Natural killer cell (primary cell): ENCODE measurements at regions not wholly inside any gene's neighbourhood (a gene's known extent, or its start where the extent isn't known, plus 50 kb on each side); places are given as distances from the start of the nearest gene placed in this dataset.
"Not testable (repeated sequence)": the region's sequence is repeated elsewhere in the genome, so short reads cannot be mapped to it uniquely, and the experiment has no call there.

Experiments
- ATAC-seq, 3 donors: fragments of 150-1000 bp in 2 of 3; fragments of 200-7000 bp in 1 of 3; cut with Tn5 transposase; 1 replicate in 1 of 3; 2 replicates in 2 of 3; pipeline ENCODE4 v1.10.0; 2021; ENCODE audit warnings: mild to moderate bottlenecking in 2 of 3, moderate library complexity in 2 of 3
- DNase-seq, 2 donors: peaks; one replicate each; pipeline versions ENCODE4 v3.0.0 to v3.0.0-alpha.2; 2013 to 2021; ENCODE audit warnings: mixed read lengths in 1 of 2
- H3K27ac ChIP-seq: one replicate; pipeline ENCODE4 v1.5.1; 2013; ENCODE audit warnings: mild to moderate bottlenecking, low read length
- H3K27me3 ChIP-seq: one replicate; pipeline ENCODE4 v1.6.1; 2013; ENCODE audit warnings: low read length; ENCODE audit not compliant: control insufficient read depth, insufficient read depth
- H3K36me3 ChIP-seq: one replicate; pipeline ENCODE4 v1.6.1; 2013; ENCODE audit warnings: low read length; ENCODE audit not compliant: control insufficient read depth, insufficient read depth
- H3K4me1 ChIP-seq: one replicate; pipeline ENCODE4 v1.6.1; 2013; ENCODE audit warnings: low read length; ENCODE audit not compliant: control insufficient read depth, insufficient read depth
- H3K4me3 ChIP-seq: one replicate; pipeline ENCODE4 v1.5.1; 2013; ENCODE audit warnings: low read length
- H3K9me3 ChIP-seq: one replicate; pipeline ENCODE4 v1.6.1; 2013; ENCODE audit warnings: low read length; ENCODE audit not compliant: control insufficient read depth, insufficient read depth
- H3K27ac Mint-ChIP-seq, 2 donors: one replicate each; pipeline ENCODE4 v1.8.0; 2022; ENCODE audit warnings: mild to moderate bottlenecking in 2 of 2, mixed read lengths in 2 of 2, moderate library complexity in 1 of 2
- H3K27me3 Mint-ChIP-seq, 2 donors: one replicate each; pipeline ENCODE4 v1.8.0; 2022; ENCODE audit warnings: low read depth in 2 of 2, mixed read lengths in 2 of 2
- H3K36me3 Mint-ChIP-seq: one replicate; pipeline ENCODE4 v1.8.0; 2022; ENCODE audit warnings: mixed read lengths
- H3K4me1 Mint-ChIP-seq, 2 donors: one replicate each; pipeline ENCODE4 v1.8.0; 2022; ENCODE audit warnings: mixed read lengths in 2 of 2
- H3K4me3 Mint-ChIP-seq: one replicate; pipeline ENCODE4 v1.8.0; 2022; ENCODE audit warnings: mild to moderate bottlenecking, moderate library complexity, mixed read lengths
- H3K9me3 Mint-ChIP-seq, 2 donors: one replicate each; pipeline ENCODE4 v1.8.0; 2022; ENCODE audit warnings: mixed read lengths in 2 of 2
- CTCF ChIP-seq: fragments of 200-600 bp; IDR thresholded peaks from one replicate; pipeline ENCODE4 v1.8.0; 2022; ENCODE audit warnings: antibody characterized with exemption
- WGBS: methylation state at CpG from one replicate; pipeline ENCODE4 v1.1.7; 2013; ENCODE audit warnings: missing lambda C conversion rate; ENCODE audit not compliant: insufficient coverage; 5-methylcytosine and 5-hydroxymethylcytosine counted together
- intact Hi-C: fragments of 100-400 bp; cut with micrococcal nuclease; formaldehyde crosslinking; loops from one replicate; pipeline ENCODE4 v1.14.2; 2022

- WGBS = 87% methylated on average over 4 of the region's 6 CpGs
- Histone ChIP-seq H3K9me3 (no peaks in the 10 kb centered on the region), H3K27ac (no peak overlapping the region), H3K4me1 (peaks cover 23% of the 10 kb centered on the region), H3K27me3 (no peaks in the 10 kb centered on the region), H3K4me3 (no peak overlapping the region), H3K36me3 (no peaks in the 10 kb centered on the region)
- DNase-seq (no peak), ATAC-seq (no peak)
- no peak for TF ChIP-seq CTCF
- H3K36me3 Mint-ChIP-seq = peaks cover 5% of the 10 kb centered on the region
- H3K27me3 Mint-ChIP-seq = peaks cover 0 to under 1% of the 10 kb centered on the region in 2 donors
- H3K4me1 Mint-ChIP-seq = peaks cover 27 to 39% of the 10 kb centered on the region in 2 donors
- peak overlapping the region; percentile 17 for H3K4me3 Mint-ChIP-seq
- H3K9me3 Mint-ChIP-seq = peaks cover 4 to 5% of the 10 kb centered on the region in 2 donors
- intact Hi-C loops = loop anchor here (2.0 kb wide), 2 partner anchors 79 to 389 kb away; no protein-coding TSS in a partner anchor
- H3K27ac Mint-ChIP-seq = peak overlapping the region; percentile 39 to 86
Observed at GRCh38 chr19:28631961-28632360, 581.0 kb downstream of the UQCRFS1 start.

DNA sequence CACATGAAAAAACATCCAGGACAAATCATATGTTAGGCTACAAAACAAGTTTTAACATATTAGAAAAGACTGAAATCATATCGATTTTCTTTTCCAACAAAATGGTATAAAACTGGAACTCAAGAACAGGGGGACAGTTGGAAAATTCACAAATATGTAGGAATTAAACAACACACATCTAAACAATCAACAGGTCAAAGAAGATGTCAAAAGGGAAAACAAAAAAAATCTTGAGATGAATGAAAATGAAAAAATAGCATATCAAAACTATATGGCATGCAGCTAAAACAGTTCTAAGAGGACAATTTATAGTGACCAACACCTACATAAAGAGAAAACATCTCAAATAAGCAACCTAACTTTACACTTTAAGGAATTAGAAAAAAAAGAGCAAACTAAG is 585.3 kb downstream of the UQCRFS1 start:
- Histone ChIP-seq H3K27ac (no peak overlapping the region), H3K4me3 (no peak overlapping the region), H3K36me3 (no peaks in the 10 kb centered on the region), H3K4me1 (peaks cover 12% of the 10 kb centered on the region), H3K9me3 (no peaks in the 10 kb centered on the region), H3K27me3 (no peaks in the 10 kb centered on the region)
- Mint-ChIP-seq H3K36me3 (peaks cover 5% of the 10 kb centered on the region), H3K27me3 (peaks cover 0 to 2% of the 10 kb centered on the region in 2 donors), H3K4me1 (peaks cover 13 to 25% of the 10 kb centered on the region in 2 donors), H3K4me3 (no peak overlapping the region), H3K27ac (no peak overlapping the region), H3K9me3 (peaks cover 4 to 5% of the 10 kb centered on the region in 2 donors)
- ATAC-seq (no peak), DNase-seq (no peak)
- no CpG with 5 or more reads among the region's 1 CpG for WGBS
- TF ChIP-seq CTCF = no peak
- intact Hi-C loops = no loop called here

DNA sequence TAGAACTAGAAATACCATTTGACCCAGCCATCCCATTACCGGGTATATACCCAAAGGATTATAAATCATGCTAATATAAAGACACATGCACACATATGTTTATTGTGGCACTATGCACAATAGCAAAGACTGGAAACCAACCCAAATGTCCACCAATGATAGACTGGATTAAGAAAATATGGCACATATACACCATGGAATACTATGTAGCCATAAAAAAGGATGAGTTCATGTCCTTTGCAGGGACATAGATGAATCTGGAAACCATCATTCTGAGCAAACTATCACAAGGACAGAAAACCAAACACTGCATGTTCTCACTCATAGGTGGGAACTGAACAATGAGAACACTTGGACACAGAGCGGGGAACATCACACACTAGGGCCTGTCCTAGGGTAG is 586.5 kb downstream of the UQCRFS1 start:
- not testable (repeated sequence) for H3K9me3 Mint-ChIP-seq

GRCh38 chr19:28619816-28620429 is 593.0 kb downstream of the UQCRFS1 start:
- Histone ChIP-seq H3K27me3 (no peaks in the 10 kb centered on the region), H3K36me3 (no peaks in the 10 kb centered on the region), H3K9me3 (peaks cover 9% of the 10 kb centered on the region), H3K4me1 (no peaks in the 10 kb centered on the region), H3K27ac (no peak overlapping the region), H3K4me3 (no peak overlapping the region)
- DNase-seq (no peak), ATAC-seq (no peak)
- no peak for TF ChIP-seq CTCF
- Mint-ChIP-seq H3K36me3 (peaks cover 7% of the 10 kb centered on the region), H3K4me3 (no peak overlapping the region), H3K4me1 (no peaks in the 10 kb centered on the region), H3K27me3 (peaks cover 3 to 5% of the 10 kb centered on the region in 2 donors), H3K27ac (no peak overlapping the region), H3K9me3 (peaks cover 0 to 3% of the 10 kb centered on the region in 2 donors)
- WGBS = 32% methylated on average over 4 of the region's 5 CpGs
- intact Hi-C loops = no loop called here

More for the DNA sequence above, 586.5 kb downstream of the UQCRFS1 start:
- H3K36me3 Mint-ChIP-seq, H3K4me3 ChIP-seq, intact Hi-C loops, H3K36me3 ChIP-seq, H3K27me3 Mint-ChIP-seq, H3K27ac Mint-ChIP-seq, ATAC-seq, DNase-seq, H3K27me3 ChIP-seq, H3K4me3 Mint-ChIP-seq, H3K9me3 ChIP-seq, H3K4me1 ChIP-seq, H3K27ac ChIP-seq: not testable (repeated sequence)
- WGBS = 100% methylated on average over 2 of the region's 2 CpGs
- H3K4me1 Mint-ChIP-seq = peaks cover under 1 to 13% of the 10 kb centered on the region in 2 donors
